PC-9 (cell line): ENCODE measurements at regions not wholly inside any gene's neighbourhood (a gene's known extent, or its start where the extent isn't known, plus 50 kb on each side); places are given as distances from the start of the nearest gene placed in this dataset.

Source experiments
- BruUV-seq: library from RNA; stranded (reverse); fragments of 400-500 nt; replicated peaks from 2 replicates; lab custom pipeline; 2021; lab: Mats Ljungman, UMichigan
- CTCF ChIA-PET: fragments of 300-600 bp; sonication (Branson Sonifier 250); formaldehyde crosslinking; loops from one replicate; lab custom pipeline; 2022; ENCODE audit warnings: antibody characterized with exemption; lab: Charles Lee
- POLR2A ChIA-PET: fragments of 300-600 bp; sonication (Branson Sonifier 250); formaldehyde crosslinking; loops from one replicate; lab custom pipeline; 2022; ENCODE audit warnings: antibody characterized with exemption; ENCODE audit not compliant: unreplicated experiment; lab: Charles Lee
- DNase-seq, 2 experiments: peaks; one replicate each; pipeline versions ENCODE4 v3.0.0 to v3.0.0-alpha.2; 2015 to 2022; ENCODE audit warnings: mixed read lengths in 1 of 2
- H2AFZ ChIP-seq: fragments of 200-600 bp; sonication (generic); 2 replicates; pipeline ENCODE4 v1.8.1; 2017; ENCODE audit warnings: antibody characterized with exemption
- H3F3A ChIP-seq: fragments of 200-600 bp; sonication (generic); 2 replicates; pipeline ENCODE4 v1.8.1; 2017; ENCODE audit warnings: antibody characterized with exemption, mild to moderate bottlenecking, low read depth; ENCODE audit not compliant: insufficient read depth
- H3K27ac ChIP-seq: fragments of 200-600 bp; sonication (generic); 2 replicates; pipeline ENCODE4 v1.6.1; 2016; ENCODE audit warnings: mixed run types
- H3K27me3 ChIP-seq: fragments of 200-600 bp; sonication (generic); 2 replicates; pipeline ENCODE4 v1.6.1; 2016; ENCODE audit warnings: low read depth, mixed run types; ENCODE audit not compliant: insufficient read depth
- H3K36me3 ChIP-seq: fragments of 200-600 bp; sonication (generic); 2 replicates; pipeline ENCODE4 v1.6.1; 2016; ENCODE audit warnings: low read depth, mixed run types
- H3K4me1 ChIP-seq: fragments of 200-600 bp; sonication (generic); replicated peaks from 2 replicates; pipeline ENCODE4 v1.6.1; 2016; ENCODE audit warnings: mixed run types; ENCODE audit not compliant: insufficient read depth
- H3K4me2 ChIP-seq: fragments of 200-600 bp; sonication (generic); 2 replicates; pipeline ENCODE4 v1.6.1; 2017; ENCODE audit warnings: mixed run types
- H3K4me3 ChIP-seq: fragments of 200-600 bp; sonication (generic); 2 replicates; pipeline ENCODE4 v1.6.1; 2016; ENCODE audit warnings: mixed run types
- H3K79me2 ChIP-seq: fragments of 200-600 bp; sonication (generic); 2 replicates; pipeline ENCODE4 v1.6.1; 2017; ENCODE audit warnings: low read depth, mixed run types
- H3K9me2 ChIP-seq: fragments of 200-600 bp; sonication (generic); 2 replicates; pipeline ENCODE4 v1.8.1; 2017; ENCODE audit warnings: mild to moderate bottlenecking; ENCODE audit not compliant: insufficient read depth
- H3K9me3 ChIP-seq: fragments of 200-600 bp; sonication (generic); 2 replicates; pipeline ENCODE4 v1.8.1; 2016; ENCODE audit warnings: low read depth; ENCODE audit not compliant: insufficient read depth
- H4K20me1 ChIP-seq: fragments of 200-600 bp; sonication (generic); 2 replicates; pipeline ENCODE4 v1.8.1; 2017; ENCODE audit not compliant: insufficient read depth
- EZH2 ChIP-seq: fragments of 200-600 bp; sonication (generic); IDR thresholded peaks from 2 replicates; pipeline ENCODE4 v1.8.0; 2017; ENCODE audit warnings: antibody characterized with exemption, low read depth
- intact Hi-C: fragments of 100-400 bp; cut with micrococcal nuclease; formaldehyde crosslinking; loops from one replicate; pipeline ENCODE4 v1.10.0; 2022; ENCODE audit not compliant: unreplicated experiment
- TF ChIP-seq, protein P1 (sequence below): fragments of 200-600 bp; sonication (generic); conservative IDR thresholded peaks from 2 replicates; pipeline ENCODE4 v1.6.1; 2017; ENCODE audit warnings: mixed run types, antibody characterized with exemption, mild to moderate bottlenecking, moderate library complexity

DNA sequence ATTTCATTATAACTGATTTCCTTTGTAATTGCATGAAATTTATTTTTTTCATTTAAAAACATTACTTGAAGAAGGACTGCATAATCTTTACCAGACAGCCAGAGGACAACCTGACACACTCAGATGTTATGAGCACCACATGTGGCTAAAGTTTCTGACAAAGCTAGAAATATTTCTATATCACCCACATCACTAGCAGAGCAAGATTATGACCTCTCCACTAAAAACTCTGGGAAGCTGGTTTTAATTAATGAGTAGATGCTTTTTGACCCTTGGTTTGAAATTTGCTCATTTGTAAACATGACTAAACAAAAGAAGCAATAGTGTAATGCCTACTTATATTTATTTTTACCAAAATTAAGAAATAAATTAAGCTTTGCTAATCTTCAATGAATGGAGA lies 661.5 kb upstream of the EPHA5 start:
- Histone ChIP-seq H3F3A (no peaks in the 10 kb centered on the region), H3K27me3 (no peaks in the 10 kb centered on the region), H3K36me3 (no peaks in the 10 kb centered on the region), H3K4me1 (no peaks in the 10 kb centered on the region), H4K20me1 (no peaks in the 10 kb centered on the region), H3K9me3 (no peaks in the 10 kb centered on the region), H3K27ac (no peak overlapping the region), H3K4me2 (no peak overlapping the region), H3K4me3 (no peak overlapping the region), H3K9me2 (no peaks in the 10 kb centered on the region), H3K79me2 (no peaks in the 10 kb centered on the region), H2AFZ (no peak overlapping the region)
- intact Hi-C loops: no loop called here
- no peak for TF ChIP-seq EZH2
- TF ChIP-seq, protein P1, sequence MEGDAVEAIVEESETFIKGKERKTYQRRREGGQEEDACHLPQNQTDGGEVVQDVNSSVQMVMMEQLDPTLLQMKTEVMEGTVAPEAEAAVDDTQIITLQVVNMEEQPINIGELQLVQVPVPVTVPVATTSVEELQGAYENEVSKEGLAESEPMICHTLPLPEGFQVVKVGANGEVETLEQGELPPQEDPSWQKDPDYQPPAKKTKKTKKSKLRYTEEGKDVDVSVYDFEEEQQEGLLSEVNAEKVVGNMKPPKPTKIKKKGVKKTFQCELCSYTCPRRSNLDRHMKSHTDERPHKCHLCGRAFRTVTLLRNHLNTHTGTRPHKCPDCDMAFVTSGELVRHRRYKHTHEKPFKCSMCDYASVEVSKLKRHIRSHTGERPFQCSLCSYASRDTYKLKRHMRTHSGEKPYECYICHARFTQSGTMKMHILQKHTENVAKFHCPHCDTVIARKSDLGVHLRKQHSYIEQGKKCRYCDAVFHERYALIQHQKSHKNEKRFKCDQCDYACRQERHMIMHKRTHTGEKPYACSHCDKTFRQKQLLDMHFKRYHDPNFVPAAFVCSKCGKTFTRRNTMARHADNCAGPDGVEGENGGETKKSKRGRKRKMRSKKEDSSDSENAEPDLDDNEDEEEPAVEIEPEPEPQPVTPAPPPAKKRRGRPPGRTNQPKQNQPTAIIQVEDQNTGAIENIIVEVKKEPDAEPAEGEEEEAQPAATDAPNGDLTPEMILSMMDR: no peak
- DNase-seq: no peak
- POLR2A ChIA-PET: no interaction called here
- CTCF ChIA-PET: no interaction called here
- BruUV-seq: no TSS peak

DNA sequence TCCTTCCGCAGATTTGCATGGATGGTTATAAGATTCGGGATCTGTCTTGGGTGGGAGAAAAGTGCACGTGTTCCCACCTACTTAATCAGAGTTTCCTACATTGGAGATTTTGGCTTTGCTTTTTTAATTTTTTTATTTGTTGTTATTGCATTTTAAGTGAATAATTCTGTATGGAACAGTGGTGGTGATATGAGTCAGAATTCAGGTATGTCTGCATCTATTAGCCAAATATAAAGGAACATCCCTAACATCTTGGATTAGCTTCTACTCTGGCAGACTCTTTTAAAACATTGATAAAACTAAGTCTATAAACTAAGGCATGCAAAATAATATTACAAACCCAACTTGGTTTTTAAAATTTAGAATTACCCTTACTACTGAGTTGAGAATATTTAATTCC lies 659.8 kb upstream of the EPHA5 start:
- DNase-seq: no peak
- POLR2A ChIA-PET: no interaction called here
- no peaks in the 10 kb centered on the region for H3K4me1 ChIP-seq

DNA sequence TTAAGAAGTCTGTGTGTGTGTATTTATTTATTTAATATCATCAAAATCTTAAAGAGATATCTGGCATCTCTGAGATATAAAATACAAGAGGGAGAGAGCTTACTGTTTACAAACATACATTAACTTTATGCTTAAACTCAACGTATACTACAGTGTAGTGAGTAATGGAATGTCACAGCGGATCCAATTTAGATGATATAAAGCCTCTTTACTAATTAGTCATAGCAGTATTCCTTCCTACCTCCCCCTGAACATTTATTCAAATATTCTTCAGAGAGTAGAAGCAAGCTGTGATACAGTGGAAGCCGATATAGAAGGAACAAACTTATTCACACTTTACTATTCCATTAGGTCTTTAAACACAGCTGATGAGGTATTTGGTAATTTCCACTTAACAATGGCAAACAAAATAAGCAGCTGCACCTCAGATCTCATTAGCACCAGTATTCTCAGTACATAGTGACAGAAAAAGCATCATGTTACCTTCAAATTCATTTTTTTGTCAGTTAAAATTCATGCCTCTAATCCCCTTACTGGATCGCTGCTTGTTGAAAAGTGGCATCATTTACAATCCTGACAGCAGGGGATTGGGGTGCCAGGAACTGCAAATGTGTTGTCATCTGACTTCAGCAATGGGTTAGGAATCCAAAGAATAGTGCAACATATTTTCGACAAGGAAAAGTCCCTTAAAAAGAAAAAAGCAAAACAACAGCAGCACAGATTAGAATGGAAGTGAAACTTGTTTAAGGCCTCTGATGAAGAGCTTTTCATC lies 658.7 kb upstream of the EPHA5 start:
- H3K27ac ChIP-seq: no peak overlapping the region
- intact Hi-C loops: no loop called here
- no peak for TF ChIP-seq EZH2
- TF ChIP-seq, protein P1: no peak
- H4K20me1 ChIP-seq: no peaks in the 10 kb centered on the region
- H3K9me2 ChIP-seq: no peaks in the 10 kb centered on the region
- no peaks in the 10 kb centered on the region for H3K9me3 ChIP-seq
- no peak overlapping the region for H3K4me2 ChIP-seq
- H3F3A ChIP-seq: no peaks in the 10 kb centered on the region
- ChIA-PET CTCF (no interaction called here), POLR2A (no interaction called here)
- no peaks in the 10 kb centered on the region for H3K27me3 ChIP-seq
- no TSS peak for BruUV-seq
- no peaks in the 10 kb centered on the region for H3K79me2 ChIP-seq
- no peak overlapping the region for H2AFZ ChIP-seq
- DNase-seq: no peak
- no peak overlapping the region for H3K4me3 ChIP-seq
- no peaks in the 10 kb centered on the region for H3K36me3 ChIP-seq
- H3K4me1 ChIP-seq: no peaks in the 10 kb centered on the region

More for the DNA sequence above, 659.8 kb upstream of the EPHA5 start:
- Histone ChIP-seq H3K4me2 (no peak overlapping the region), H4K20me1 (no peaks in the 10 kb centered on the region), H3K27me3 (no peaks in the 10 kb centered on the region), H3K4me3 (no peak overlapping the region), H3K79me2 (no peaks in the 10 kb centered on the region), H3F3A (no peaks in the 10 kb centered on the region), H3K9me3 (no peaks in the 10 kb centered on the region), H3K9me2 (no peaks in the 10 kb centered on the region), H3K36me3 (no peaks in the 10 kb centered on the region), H3K27ac (no peak overlapping the region), H2AFZ (no peak overlapping the region)
- no TSS peak for BruUV-seq
- intact Hi-C loops: no loop called here
- TF ChIP-seq EZH2: no peak
- TF ChIP-seq, protein P1: no peak
- CTCF ChIA-PET: no interaction called here
